NCI-H146 treated with DMSO at 0.1 percent for 48 hours (cell line): ENCODE measurements at regions not wholly inside any gene's neighbourhood (a gene's known extent, or its start where the extent isn't known, plus 50 kb on each side); places are given as distances from the start of the nearest gene placed in this dataset.
A peak's percentile ranks its signal among the peaks of the same experiment; 100 is the strongest.

ENCODE experiments used
- DNase-seq: peaks from one replicate; lab custom pipeline; 2025; ENCODE audit not compliant: unreplicated experiment; lab: John Stamatoyannopoulos, UW

DNA sequence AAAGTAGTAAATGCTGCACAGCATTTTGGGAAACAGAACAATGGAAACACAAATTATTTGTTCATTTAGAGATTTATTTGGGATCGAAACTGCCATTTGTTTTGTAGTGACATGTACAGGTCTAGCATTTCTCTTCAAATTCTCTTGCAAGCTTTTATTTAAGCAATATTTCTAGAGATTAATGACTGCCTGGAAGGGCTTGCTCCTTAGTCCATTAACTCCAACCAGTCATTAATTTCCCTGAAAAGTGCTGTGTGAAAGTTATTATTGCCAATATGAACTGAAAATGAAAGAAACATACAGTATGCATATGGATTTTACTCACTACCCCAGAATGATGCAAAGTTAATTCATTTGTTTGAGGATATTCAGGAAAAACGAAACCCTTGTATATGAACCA lies 1349.6 kb upstream of the FLRT2 start:
- no peak for DNase-seq

GRCh38 chr14:84181072-84181471 lies 1348.9 kb upstream of the FLRT2 start:
- DNase-seq, result no peak

DNA sequence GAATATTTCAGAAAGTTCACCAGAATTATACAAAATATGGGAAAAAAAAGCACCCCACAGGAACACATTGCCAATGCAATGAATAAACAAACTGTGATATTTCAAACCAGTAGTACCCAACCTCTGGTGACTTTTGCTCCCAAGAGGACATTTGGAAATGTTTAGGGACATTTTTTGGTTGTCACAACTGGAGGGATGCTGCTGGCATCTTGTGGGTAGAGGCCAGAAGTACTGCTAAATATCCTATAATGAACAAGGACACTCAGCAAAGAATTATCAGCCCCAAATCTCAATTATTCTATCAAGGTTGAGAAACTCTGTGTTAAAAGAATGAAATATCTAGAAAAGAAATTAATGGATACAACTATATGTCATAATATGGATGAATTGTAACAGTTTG lies 1334.4 kb upstream of the FLRT2 start:
- DNase-seq, result no peak

- no peak for DNase-seq
Measured at GRCh38 chr14:84197704-84198103, 1332.2 kb upstream of the FLRT2 start.

DNA sequence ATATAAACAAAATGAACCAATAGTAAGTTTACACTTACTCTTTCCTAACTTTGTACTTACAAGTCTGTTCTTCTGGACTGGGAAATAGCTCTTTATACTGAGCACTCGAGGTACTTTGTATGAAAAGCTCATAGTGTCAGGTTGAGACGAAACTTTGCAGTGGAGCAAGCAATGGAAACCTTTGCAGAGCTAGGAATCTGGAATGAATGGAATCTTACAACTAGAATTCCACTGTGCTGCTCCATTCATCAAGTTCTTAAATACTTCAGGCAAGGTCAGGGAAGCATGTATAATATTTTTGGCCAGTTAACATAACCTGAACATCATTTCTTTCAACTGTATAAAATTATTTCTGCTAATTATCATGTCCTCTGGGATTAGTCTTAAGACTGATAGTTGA lies 1327.5 kb upstream of the FLRT2 start:
- DNase-seq, result no peak

GRCh38 chr14:84203896-84204295 lies 1326.0 kb upstream of the FLRT2 start:
- no peak for DNase-seq

GRCh38 chr14:84208451-84208850 lies 1321.5 kb upstream of the FLRT2 start:
- no peak for DNase-seq

DNA sequence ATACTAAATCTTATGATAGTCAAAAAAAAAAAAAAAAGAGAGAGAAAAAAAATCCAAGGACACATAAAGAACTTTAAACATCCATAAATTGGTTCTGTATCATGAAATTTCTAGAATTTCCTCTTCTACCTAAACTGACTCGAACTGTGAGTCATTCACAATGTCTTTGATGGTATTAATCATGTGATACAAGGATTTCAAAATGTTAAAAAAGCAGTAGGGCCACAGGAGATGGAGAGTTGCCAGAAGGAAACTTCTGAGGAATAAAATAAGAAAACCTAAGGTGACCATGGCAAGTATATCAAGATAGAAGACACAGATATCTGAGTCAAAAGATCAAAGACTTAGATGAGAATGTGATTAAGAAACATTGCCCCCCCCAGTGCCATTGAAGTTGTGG lies 1320.9 kb upstream of the FLRT2 start:
- no peak for DNase-seq

DNA sequence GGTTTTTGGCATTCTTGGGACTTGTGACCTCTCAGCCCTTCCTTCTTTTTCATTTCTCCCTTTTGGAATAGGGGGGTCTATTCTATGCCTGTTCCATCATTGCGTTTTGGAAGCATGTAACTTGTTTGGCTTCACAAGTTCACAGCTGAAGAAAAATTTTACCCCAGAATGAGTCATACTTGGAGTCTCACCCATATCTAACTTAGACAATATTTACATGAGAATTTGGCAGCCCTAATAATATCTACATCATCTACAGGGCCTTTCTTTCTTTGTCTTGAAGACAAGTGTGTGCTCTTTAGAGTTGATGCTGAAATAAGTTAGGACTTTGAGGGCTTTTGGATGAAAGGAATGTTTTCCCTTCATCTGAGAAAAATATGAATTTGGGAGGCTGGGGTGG lies 1312.9 kb upstream of the FLRT2 start:
- no peak for DNase-seq

- DNase-seq, result no peak
Measured at GRCh38 chr14:84225268-84225667, 1304.7 kb upstream of the FLRT2 start.

- DNase-seq, result no peak
Measured at GRCh38 chr14:84228702-84229101, 1301.2 kb upstream of the FLRT2 start.

GRCh38 chr14:84234281-84234680 lies 1295.7 kb upstream of the FLRT2 start:
- no peak for DNase-seq

- no peak for DNase-seq
Measured at GRCh38 chr14:84236290-84236689, 1293.7 kb upstream of the FLRT2 start.

DNA sequence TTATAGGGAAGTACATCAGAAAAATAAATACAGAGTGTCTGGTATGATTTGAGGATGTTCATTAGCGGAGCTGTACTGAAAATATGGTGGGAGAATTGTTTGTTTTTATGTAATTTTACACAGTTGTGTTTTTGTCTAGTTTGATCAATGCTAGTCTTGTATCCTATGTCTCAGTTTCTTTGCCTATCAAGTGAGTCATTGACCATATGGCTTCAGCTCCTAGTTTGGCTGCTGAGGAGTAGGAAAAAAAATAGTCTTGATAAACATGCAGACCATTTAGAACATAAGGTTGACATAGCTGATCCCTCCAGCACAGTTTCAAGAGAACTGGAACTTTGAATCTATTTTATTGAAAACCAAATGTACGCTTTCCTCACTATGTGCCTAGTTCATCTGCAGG lies 1292.1 kb upstream of the FLRT2 start:
- DNase-seq, result no peak

DNA sequence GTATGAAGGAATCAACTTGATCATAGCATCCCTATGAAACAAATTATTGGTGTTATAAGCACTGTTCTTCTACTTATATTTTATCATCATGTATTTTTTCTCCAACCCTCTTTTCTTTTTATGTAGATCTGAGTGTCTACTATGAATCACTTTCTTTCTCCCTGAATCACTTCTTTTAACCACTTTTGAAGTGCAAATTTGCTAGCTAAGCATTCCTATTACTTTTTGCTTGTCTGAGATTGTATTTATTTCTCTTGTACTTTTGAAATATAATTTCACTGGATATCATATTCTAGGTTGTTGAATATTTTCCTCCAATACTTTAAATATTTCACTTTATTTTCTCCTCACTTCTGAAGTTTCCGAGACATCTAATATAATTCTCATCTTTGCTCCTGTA lies 1282.3 kb upstream of the FLRT2 start:
- no peak for DNase-seq

- DNase-seq, result no peak
Measured at GRCh38 chr14:84250893-84251292, 1279.1 kb upstream of the FLRT2 start.

- DNase-seq, result no peak
Measured at GRCh38 chr14:84251411-84252115, 1278.4 kb upstream of the FLRT2 start.

DNA sequence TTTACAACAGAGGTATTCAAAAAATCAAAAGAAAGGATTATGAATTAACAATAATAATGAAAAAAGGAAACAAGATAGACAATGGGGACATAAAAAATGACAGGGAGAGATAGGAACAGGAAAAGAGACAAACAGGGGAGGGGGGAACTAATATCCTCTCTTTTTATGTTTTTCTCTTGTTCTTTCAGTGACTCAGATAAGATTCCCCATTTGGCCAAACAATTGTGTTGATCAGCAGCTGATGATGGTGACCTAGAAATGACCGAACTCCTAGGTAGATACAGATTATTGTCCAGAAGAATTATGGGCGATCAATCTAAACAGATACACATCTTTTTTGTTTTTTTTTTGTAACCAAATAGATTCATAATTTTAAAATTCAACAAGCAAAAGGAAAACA lies 1277.2 kb upstream of the FLRT2 start:
- DNase-seq, result no peak

GRCh38 chr14:84253326-84253725 lies 1276.6 kb upstream of the FLRT2 start:
- no peak for DNase-seq

DNA sequence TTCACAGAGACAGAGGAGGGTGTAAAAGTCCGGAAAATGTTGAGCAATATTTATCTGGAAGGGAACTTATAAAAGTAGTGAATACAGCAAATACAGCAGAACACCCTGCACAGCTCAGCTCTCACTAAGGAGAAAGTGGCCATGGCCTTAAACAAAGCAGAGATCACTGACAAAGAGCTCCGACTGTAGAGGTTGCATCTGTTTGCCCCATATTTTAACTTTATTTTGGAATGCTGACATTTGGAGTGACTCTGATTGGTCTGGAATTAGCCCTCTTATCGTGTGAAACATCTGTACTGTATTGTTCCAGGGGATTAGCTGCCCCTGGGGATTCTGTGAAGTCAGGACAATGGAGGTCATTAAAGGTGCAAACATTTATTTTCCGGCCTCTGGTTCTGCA lies 1275.7 kb upstream of the FLRT2 start:
- DNase-seq, result peak; percentile 68

DNA sequence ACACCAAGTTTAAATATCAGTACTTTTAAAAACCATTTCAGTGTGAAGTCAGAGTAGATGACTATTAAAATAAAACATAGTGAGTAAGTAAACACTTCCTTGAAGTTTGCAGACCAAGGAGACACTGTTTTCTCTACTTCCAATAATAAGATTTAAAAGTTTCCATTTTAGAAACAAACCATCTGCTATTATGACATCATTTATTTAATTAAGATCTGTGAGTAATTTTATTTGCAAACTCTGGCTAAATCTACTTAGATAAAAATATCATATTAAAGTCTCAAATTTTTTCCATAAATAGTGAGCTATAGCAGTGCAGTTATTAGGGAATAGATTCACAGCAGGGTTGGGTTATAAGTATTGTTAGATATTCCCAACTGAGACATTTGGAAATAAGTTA lies 1267.0 kb upstream of the FLRT2 start:
- no peak for DNase-seq

DNA sequence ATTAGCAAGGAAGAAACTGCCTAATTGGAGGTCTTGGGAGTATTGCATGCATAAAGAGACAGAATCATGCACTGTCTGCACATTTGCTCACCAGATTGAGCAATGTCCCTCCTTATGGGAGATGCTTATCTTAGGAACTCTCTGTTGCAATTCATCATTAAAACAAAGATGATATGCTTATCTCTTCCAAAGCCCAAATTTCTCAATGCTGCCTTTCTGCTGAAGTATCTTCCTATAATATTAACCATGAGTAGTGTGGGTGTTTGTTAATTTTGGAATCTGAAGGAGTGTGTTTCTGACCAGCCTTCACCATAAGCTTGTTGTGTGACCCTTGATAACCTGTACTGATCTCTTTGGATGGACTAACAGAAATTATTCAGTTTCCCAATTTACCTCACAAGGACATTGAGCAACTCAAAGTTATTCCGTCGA lies 1257.6 kb upstream of the FLRT2 start:
- DNase-seq, result no peak

- DNase-seq, result no peak
Measured at GRCh38 chr14:84273181-84273580, 1256.8 kb upstream of the FLRT2 start.
